ENCODE measurements at regions not wholly inside any gene's neighbourhood (a gene's known extent, or its start where the extent isn't known, plus 50 kb on each side); places are given as distances from the start of the nearest gene placed in this dataset.
"Not testable (repeated sequence)": the region's sequence is repeated elsewhere in the genome, so short reads cannot be mapped to it uniquely, and the experiment has no call there.

- DNase-seq, result no peak
- Histone ChIP-seq H3K9me3 (no peaks in the 10 kb centered on the region), H3K36me3 (no peaks in the 10 kb centered on the region), H3K27ac (no peak overlapping the region), H3K4me3 (no peak overlapping the region), H3K27me3 (no peaks in the 10 kb centered on the region), H3K4me1 (no peaks in the 10 kb centered on the region)
- WGBS, 2 donors (ENCODE audit: low coverage in 1 of 2), result 77% methylated on average over 4 of the region's 4 CpGs; no CpG with 5 or more reads in 1 of the 2 donors
- no peak for TF ChIP-seq POLR2AphosphoS5 (IDR thresholded peaks at IDR 0.05)
- no peak for TF ChIP-seq POLR2A (IDR thresholded peaks at IDR 0.05)
- no peak for TF ChIP-seq CTCF (IDR thresholded peaks at IDR 0.05)
- intact Hi-C loops (cut with DNase I; ENCODE audit: low total_unique reads) (no loop called here), in situ Hi-C loops (cut with MboI; ENCODE audit: low pct_ligation_motif_present in 1 of 4, low pct_unique_long_range_greater_than_20kb in 1 of 4, low sequenced_read_pairs in 3 of 4) (no loop called here)
These were observed 309.7 kb downstream of the GUCY2F start for GRCh38 chrX:109172091-109172602.

- DNase-seq, result no peak
- Histone ChIP-seq H3K4me1 (no peaks in the 10 kb centered on the region), H3K36me3 (no peaks in the 10 kb centered on the region), H3K27me3 (no peaks in the 10 kb centered on the region), H3K4me3 (no peak overlapping the region), H3K9me3 (no peaks in the 10 kb centered on the region), H3K27ac (no peak overlapping the region)
- TF ChIP-seq CTCF (IDR thresholded peaks at IDR 0.05) (no peak), POLR2A (IDR thresholded peaks at IDR 0.05) (no peak), POLR2AphosphoS5 (IDR thresholded peaks at IDR 0.05) (no peak), EP300 (IDR thresholded peaks at IDR 0.05; ENCODE audit: low read depth) (no peak)
- in situ Hi-C loops (cut with MboI; ENCODE audit: low pct_ligation_motif_present in 1 of 4, low pct_unique_long_range_greater_than_20kb in 1 of 4, low sequenced_read_pairs in 3 of 4), result no loop called here
- whole genome bisulfite sequencing, 2 donors (ENCODE audit: low coverage in 1 of 2), result 48% methylated on average over 1 of the region's 1 CpG; no CpG with 5 or more reads in 1 of the 2 donors
- intact Hi-C loops (cut with DNase I; ENCODE audit: low total_unique reads), result no loop called here
These were observed 326.7 kb downstream of the GUCY2F start for GRCh38 chrX:109155161-109155560.

GRCh38 chrX:109144173-109144572 lies 337.7 kb downstream of the GUCY2F start:
- DNase-seq; intact Hi-C loops (cut with DNase I; ENCODE audit: low total_unique reads); H3K27me3 ChIP-seq; H3K9me3 ChIP-seq; H3K27ac ChIP-seq; H3K36me3 ChIP-seq; H3K4me1 ChIP-seq; H3K4me3 ChIP-seq; in situ Hi-C loops (cut with MboI; ENCODE audit: low pct_ligation_motif_present in 1 of 4, low pct_unique_long_range_greater_than_20kb in 1 of 4, low sequenced_read_pairs in 3 of 4): not testable (repeated sequence)
- 76% methylated on average over 1 of the region's 1 CpG; no CpG with 5 or more reads in 1 of the 2 donors for WGBS, 2 donors (ENCODE audit: low coverage in 1 of 2)

- H3K4me3 ChIP-seq, result no peak overlapping the region
- no peaks in the 10 kb centered on the region for H3K27me3 ChIP-seq
- in situ Hi-C loops (cut with MboI; ENCODE audit: low pct_ligation_motif_present in 1 of 4, low pct_unique_long_range_greater_than_20kb in 1 of 4, low sequenced_read_pairs in 3 of 4) (no loop called here), intact Hi-C loops (cut with DNase I; ENCODE audit: low total_unique reads) (no loop called here)
- no peaks in the 10 kb centered on the region for H3K4me1 ChIP-seq
- no peak overlapping the region for H3K27ac ChIP-seq
- H3K9me3 ChIP-seq, result no peaks in the 10 kb centered on the region
- no peaks in the 10 kb centered on the region for H3K36me3 ChIP-seq
- no peak for DNase-seq
- TF ChIP-seq EP300 (IDR thresholded peaks at IDR 0.05; ENCODE audit: low read depth) (no peak), CTCF (IDR thresholded peaks at IDR 0.05) (no peak), POLR2A (IDR thresholded peaks at IDR 0.05) (no peak), POLR2AphosphoS5 (IDR thresholded peaks at IDR 0.05) (no peak)
These were observed 341.4 kb downstream of the GUCY2F start for GRCh38 chrX:109140463-109140862.

- H3K27ac ChIP-seq, result no peak overlapping the region
- TF ChIP-seq CTCF (IDR thresholded peaks at IDR 0.05), result no peak
- no peak for TF ChIP-seq POLR2AphosphoS5 (IDR thresholded peaks at IDR 0.05)
- no peak for TF ChIP-seq EP300 (IDR thresholded peaks at IDR 0.05; ENCODE audit: low read depth)
- no peak for TF ChIP-seq POLR2A (IDR thresholded peaks at IDR 0.05)
- H3K36me3 ChIP-seq, result no peaks in the 10 kb centered on the region
- no peaks in the 10 kb centered on the region for H3K4me1 ChIP-seq
- no peak overlapping the region for H3K4me3 ChIP-seq
- H3K9me3 ChIP-seq, result no peaks in the 10 kb centered on the region
- H3K27me3 ChIP-seq, result no peaks in the 10 kb centered on the region
- intact Hi-C loops (cut with DNase I; ENCODE audit: low total_unique reads) (no loop called here), in situ Hi-C loops (cut with MboI; ENCODE audit: low pct_ligation_motif_present in 1 of 4, low pct_unique_long_range_greater_than_20kb in 1 of 4, low sequenced_read_pairs in 3 of 4) (no loop called here)
- no peak for DNase-seq
These were observed 347.1 kb downstream of the GUCY2F start for GRCh38 chrX:109134777-109135176.
